Breast epithelium (tissue), 3 donors: ENCODE measurements at regions not wholly inside any gene's neighbourhood (a gene's known extent, or its start where the extent isn't known, plus 50 kb on each side); places are given as distances from the start of the nearest gene placed in this dataset.

Experiments used
- CTCF ChIP-seq, 3 donors: fragments of 450-650 bp; IDR thresholded peaks; one replicate each; pipeline ENCODE4 v1.5.1; 2016 to 2017; ENCODE audit warnings: antibody characterized with exemption in 3 of 3, mild to moderate bottlenecking in 3 of 3, moderate library complexity in 3 of 3
- POLR2A ChIP-seq: fragments of 450-650 bp; IDR thresholded peaks from one replicate; pipeline ENCODE4 v1.6.1; 2016; ENCODE audit warnings: antibody characterized with exemption, mild to moderate bottlenecking, moderate library complexity
- POLR2AphosphoS5 ChIP-seq, 3 donors: sonication (generic); formaldehyde crosslinking; IDR thresholded peaks; one replicate each; pipeline ENCODE4 v1.6.1; 2017; ENCODE audit warnings: antibody characterized with exemption in 3 of 3

- no peak for TF ChIP-seq CTCF (IDR thresholded peaks at IDR 0.05)
- TF ChIP-seq POLR2A = no peak
- no peak for TF ChIP-seq POLR2AphosphoS5 (IDR thresholded peaks at IDR 0.05)
These were observed 487.4 kb upstream of the PROK2 start for GRCh38 chr3:72272356-72272755.
